ENCODE measurements at regions not wholly inside any gene's neighbourhood (a gene's known extent, or its start where the extent isn't known, plus 50 kb on each side); places are given as distances from the start of the nearest gene placed in this dataset. TPM values are rescaled to one million over a fixed set of nuclear protein-coding genes. Genes with fewer than 3 reads are reported as not detected.

Small RNA genes lying in the stretch of these regions (small RNA-seq; reads per million reads assigned to genes)
- gene AC011611.1 (ENCODE audit: low replicate concordance) (not detected), gene AC011611.6 (ENCODE audit: low replicate concordance) (not detected), gene RF00156 (ENCODE audit: low replicate concordance) (not detected), gene RN7SL734P (ENCODE audit: low replicate concordance) (not detected)

Data from spinal cord (tissue), 1 donor.